GM06990 (cell line): ENCODE measurements at regions not wholly inside any gene's neighbourhood (a gene's known extent, or its start where the extent isn't known, plus 50 kb on each side); places are given as distances from the start of the nearest gene placed in this dataset.

ENCODE experiments used
- DNase-seq: peaks from one replicate; pipeline ENCODE4 v3.0.0-alpha.2; 2011; ENCODE audit not compliant: insufficient read length; ENCODE audit errors: extremely low read depth
- H3K27me3 ChIP-seq: replicated peaks from 2 replicates; pipeline ENCODE4 v1.6.0; 2011; ENCODE audit warnings: low read length; ENCODE audit not compliant: control insufficient read depth, insufficient read depth
- H3K36me3 ChIP-seq: 2 replicates; pipeline ENCODE4 v1.5.1; 2011; ENCODE audit warnings: low read length; ENCODE audit not compliant: control insufficient read depth, insufficient read depth
- H3K4me3 ChIP-seq: replicated peaks from 2 replicates; pipeline ENCODE4 v1.5.1; 2011; ENCODE audit warnings: low read depth, mild to moderate bottlenecking, control low read depth, low read length
- CTCF ChIP-seq: IDR thresholded peaks from 2 replicates; pipeline ENCODE4 v1.5.1; 2011; ENCODE audit warnings: low read length, control low read depth, mild to moderate bottlenecking, inconsistent platforms; ENCODE audit not compliant: insufficient read depth, poor library complexity, severe bottlenecking

DNA sequence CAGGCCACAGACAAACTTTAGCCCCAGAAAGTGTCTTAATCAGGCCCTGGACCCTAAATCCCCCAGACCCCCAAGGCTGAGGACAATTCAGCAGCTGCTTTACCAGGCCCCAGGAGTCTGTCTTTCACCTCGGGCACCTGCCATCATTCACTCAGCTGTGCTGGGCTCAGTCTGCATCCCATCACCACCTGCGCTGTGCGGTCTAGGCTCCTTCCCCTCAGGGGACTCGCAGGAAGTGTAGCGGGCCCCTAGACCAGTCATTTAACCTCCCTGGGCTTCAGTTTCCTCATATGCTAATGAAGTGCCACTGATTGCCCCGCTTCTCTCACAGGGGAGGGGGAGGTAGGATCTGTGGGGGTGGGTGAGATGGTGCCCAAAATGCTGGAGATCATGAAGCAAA, 76.4 kb upstream of the ZMIZ1 start:
- no peak for TF ChIP-seq CTCF
- H3K4me3 ChIP-seq = no peak overlapping the region
- H3K27me3 ChIP-seq = no peaks in the 10 kb centered on the region; the same call in 1 of the 2 replicates
- peak; percentile 35 for DNase-seq
- no peaks in the 10 kb centered on the region for H3K36me3 ChIP-seq

DNA sequence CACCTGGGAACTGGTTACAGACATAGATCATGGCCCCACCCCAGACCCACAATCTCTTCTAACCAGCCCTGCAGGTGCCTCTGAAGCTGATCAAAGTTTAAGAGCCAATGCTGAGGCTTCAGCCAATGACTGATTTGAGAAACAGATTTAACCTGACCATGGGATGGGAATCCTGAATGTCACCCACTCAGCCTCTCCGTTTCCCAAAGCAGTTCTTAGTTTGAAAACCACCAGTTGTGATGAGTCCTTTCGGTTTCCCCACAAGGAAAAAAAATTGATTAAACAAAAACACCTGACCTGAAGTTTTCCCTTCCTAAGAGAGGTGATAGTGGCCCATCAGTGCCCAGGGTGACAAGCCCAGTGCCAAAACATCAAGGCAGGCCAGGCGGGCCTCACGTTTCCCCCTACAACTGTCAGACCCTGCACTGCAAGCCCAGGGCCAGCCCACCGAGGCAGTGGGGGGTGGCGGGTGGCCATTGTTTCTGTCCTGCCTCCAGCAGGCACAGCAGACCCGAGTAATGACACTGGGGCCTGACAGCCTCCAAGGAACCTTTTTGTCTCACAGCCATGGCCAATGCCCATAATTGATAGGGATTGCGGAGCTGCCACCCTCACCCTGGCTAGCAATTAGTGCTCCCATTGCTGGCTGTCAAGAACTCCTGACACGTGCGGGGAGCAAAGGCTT, 75.4 kb upstream of the ZMIZ1 start:
- no peak for DNase-seq
- H3K4me3 ChIP-seq = no peak overlapping the region
- no peaks in the 10 kb centered on the region for H3K36me3 ChIP-seq
- H3K27me3 ChIP-seq = no peaks in the 10 kb centered on the region; the same call in 1 of the 2 replicates
- TF ChIP-seq CTCF = no peak

- TF ChIP-seq CTCF = no peak
- Histone ChIP-seq H3K4me3 (no peak overlapping the region), H3K36me3 (no peaks in the 10 kb centered on the region), H3K27me3 (no peaks in the 10 kb centered on the region; the same call in none of the 2 replicates)
- DNase-seq = no peak
These were observed 72.6 kb upstream of the ZMIZ1 start for GRCh38 chr10:78995987-78996791.

GRCh38 chr10:78996792-78997129, 72.0 kb upstream of the ZMIZ1 start:
- DNase-seq = no peak
- no peaks in the 10 kb centered on the region; the same call in none of the 2 replicates for H3K27me3 ChIP-seq
- no peak overlapping the region for H3K4me3 ChIP-seq
- H3K36me3 ChIP-seq = no peaks in the 10 kb centered on the region
- TF ChIP-seq CTCF = no peak

DNA sequence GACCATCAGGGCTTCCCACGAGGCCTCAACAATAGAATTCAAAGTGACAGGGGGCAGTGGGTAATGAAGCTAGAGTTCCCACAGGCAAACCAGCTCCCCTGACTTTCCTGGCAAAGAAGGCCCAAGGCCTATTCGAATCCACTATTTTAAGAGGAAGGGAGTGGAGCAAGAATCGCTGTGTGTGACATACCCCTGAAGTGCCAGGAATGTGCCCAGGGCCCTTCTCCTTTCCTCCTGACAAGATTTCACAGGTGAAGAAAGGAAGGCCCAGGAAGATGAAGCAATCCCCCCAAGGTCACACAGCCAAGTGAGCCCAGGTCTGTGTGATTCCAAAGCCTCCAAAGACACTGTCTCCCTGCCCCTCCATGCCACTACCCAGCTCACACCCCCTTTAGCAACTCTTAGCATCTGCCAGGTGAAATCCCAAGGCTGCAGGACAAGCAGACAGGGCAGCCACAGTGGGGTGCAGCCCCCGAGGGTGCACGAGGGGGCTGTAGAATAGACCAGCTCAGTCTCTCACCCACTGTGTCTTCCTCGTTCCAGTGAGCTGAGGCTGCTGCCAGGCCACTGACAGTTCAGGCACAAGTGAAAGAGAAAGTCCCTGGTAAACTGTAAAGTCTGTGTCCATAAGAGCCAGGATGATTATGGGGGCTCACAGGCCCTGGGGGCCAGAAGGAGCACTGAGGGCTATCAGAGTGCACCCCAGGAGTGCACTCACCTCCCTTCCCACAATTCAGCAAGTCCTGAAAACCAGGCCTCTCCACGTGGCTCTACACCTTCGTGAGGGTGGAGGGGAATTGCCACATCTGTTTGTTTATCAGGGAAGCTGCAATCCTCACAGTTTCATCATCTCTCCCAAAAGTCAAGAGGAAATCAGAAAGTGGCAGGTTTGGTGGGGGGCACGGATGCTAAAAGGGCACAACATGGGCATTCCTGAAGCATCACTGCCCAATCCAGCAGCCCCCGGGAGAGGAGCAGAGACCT, 70.8 kb upstream of the ZMIZ1 start:
- H3K4me3 ChIP-seq = no peak overlapping the region
- no peak for TF ChIP-seq CTCF
- H3K27me3 ChIP-seq = no peaks in the 10 kb centered on the region; the same call in none of the 2 replicates
- DNase-seq = no peak
- H3K36me3 ChIP-seq = no peaks in the 10 kb centered on the region
